Breast epithelium (tissue), 4 donors: ENCODE measurements at regions not wholly inside any gene's neighbourhood (a gene's known extent, or its start where the extent isn't known, plus 50 kb on each side); places are given as distances from the start of the nearest gene placed in this dataset.

ENCODE experiments used
- DNase-seq, 2 donors: peaks; one replicate each; pipeline ENCODE4 v3.0.0-alpha.2; 2019; ENCODE audit warnings: low spot score in 2 of 2
- H3K27ac ChIP-seq, 2 donors: fragments of 200-600 bp; sonication (generic) in 1 of 2; one replicate each; pipeline ENCODE4 v1.5.1; 2016 to 2019; ENCODE audit warnings: mild to moderate bottlenecking in 1 of 2
- H3K27me3 ChIP-seq, 2 donors: fragments of 200-600 bp; sonication (generic) in 1 of 2; one replicate each; pipeline versions ENCODE4 v1.5.1 to v1.6.0; 2017 to 2019; ENCODE audit warnings: control low read depth in 1 of 2, mild to moderate bottlenecking in 1 of 2
- H3K36me3 ChIP-seq: fragments of 200-600 bp; one replicate; pipeline ENCODE4 v1.5.1; 2019
- H3K4me1 ChIP-seq, 2 donors: fragments of 200-600 bp; sonication (generic); one replicate each; pipeline ENCODE4 v1.5.1; 2016 to 2019; ENCODE audit warnings: control low read depth in 1 of 2
- H3K4me3 ChIP-seq, 3 donors: fragments of 200-600 bp; sonication (generic); 1 replicate in 2 of 3; 2 replicates in 1 of 3; pipeline ENCODE4 v1.5.1; 2016 to 2019; ENCODE audit warnings: mild to moderate bottlenecking in 3 of 3, moderate library complexity in 2 of 3
- H3K9me3 ChIP-seq, 2 donors: fragments of 200-600 bp; sonication (generic) in 1 of 2; one replicate each; pipeline ENCODE4 v1.5.1; 2016 to 2019; ENCODE audit warnings: control low read depth in 1 of 2
- POLR2A ChIP-seq: fragments of 450-650 bp; IDR thresholded peaks from one replicate; pipeline ENCODE4 v1.6.1; 2016; ENCODE audit warnings: antibody characterized with exemption, mild to moderate bottlenecking, moderate library complexity
- POLR2AphosphoS5 ChIP-seq, 3 donors: sonication (generic); formaldehyde crosslinking; IDR thresholded peaks; one replicate each; pipeline ENCODE4 v1.6.1; 2017; ENCODE audit warnings: antibody characterized with exemption in 3 of 3
- intact Hi-C: fragments of 100-400 bp; cut with DNase I; formaldehyde crosslinking; loops from one replicate; pipeline ENCODE4 v1.15.1; 2023; ENCODE audit warnings: low total_unique reads
- TF ChIP-seq, protein P1 (sequence below), 3 donors: fragments of 450-650 bp; IDR thresholded peaks; one replicate each; pipeline ENCODE4 v1.5.1; 2016 to 2017; ENCODE audit warnings: antibody characterized with exemption in 3 of 3, mild to moderate bottlenecking in 3 of 3, moderate library complexity in 3 of 3

DNA sequence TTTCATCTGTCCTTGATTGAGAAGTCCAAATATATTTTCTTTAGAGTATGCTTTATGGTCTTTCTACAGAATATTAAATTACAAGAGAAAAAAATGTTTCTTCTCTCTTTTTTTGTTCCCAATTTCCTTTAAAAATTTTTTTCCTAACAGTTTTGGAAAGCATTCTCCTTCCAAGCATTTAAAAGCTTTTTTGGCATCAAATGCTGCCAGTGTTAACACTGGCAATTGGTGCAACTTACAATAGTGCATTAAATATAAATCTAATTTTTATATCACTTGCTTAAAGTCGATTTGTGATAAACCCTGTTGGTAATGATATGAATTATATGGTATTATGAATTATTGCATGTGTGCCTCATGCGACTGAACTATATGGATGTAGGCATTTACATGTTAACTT is 165.9 kb upstream of the ELL2 start:
- H3K9me3 ChIP-seq = no peaks in the 10 kb centered on the region
- TF ChIP-seq, protein P1, sequence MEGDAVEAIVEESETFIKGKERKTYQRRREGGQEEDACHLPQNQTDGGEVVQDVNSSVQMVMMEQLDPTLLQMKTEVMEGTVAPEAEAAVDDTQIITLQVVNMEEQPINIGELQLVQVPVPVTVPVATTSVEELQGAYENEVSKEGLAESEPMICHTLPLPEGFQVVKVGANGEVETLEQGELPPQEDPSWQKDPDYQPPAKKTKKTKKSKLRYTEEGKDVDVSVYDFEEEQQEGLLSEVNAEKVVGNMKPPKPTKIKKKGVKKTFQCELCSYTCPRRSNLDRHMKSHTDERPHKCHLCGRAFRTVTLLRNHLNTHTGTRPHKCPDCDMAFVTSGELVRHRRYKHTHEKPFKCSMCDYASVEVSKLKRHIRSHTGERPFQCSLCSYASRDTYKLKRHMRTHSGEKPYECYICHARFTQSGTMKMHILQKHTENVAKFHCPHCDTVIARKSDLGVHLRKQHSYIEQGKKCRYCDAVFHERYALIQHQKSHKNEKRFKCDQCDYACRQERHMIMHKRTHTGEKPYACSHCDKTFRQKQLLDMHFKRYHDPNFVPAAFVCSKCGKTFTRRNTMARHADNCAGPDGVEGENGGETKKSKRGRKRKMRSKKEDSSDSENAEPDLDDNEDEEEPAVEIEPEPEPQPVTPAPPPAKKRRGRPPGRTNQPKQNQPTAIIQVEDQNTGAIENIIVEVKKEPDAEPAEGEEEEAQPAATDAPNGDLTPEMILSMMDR (IDR thresholded peaks at IDR 0.05) = no peak
- TF ChIP-seq POLR2A = no peak
- TF ChIP-seq POLR2AphosphoS5 (IDR thresholded peaks at IDR 0.05) = no peak
- no peaks in the 10 kb centered on the region for H3K4me1 ChIP-seq
- intact Hi-C loops = no loop called here
- H3K36me3 ChIP-seq = no peaks in the 10 kb centered on the region
- no peak overlapping the region for H3K27ac ChIP-seq
- H3K27me3 ChIP-seq = no peaks in the 10 kb centered on the region
- DNase-seq = no peak
- no peak overlapping the region for H3K4me3 ChIP-seq

- Histone ChIP-seq H3K27me3 (no peaks in the 10 kb centered on the region), H3K4me1 (no peaks in the 10 kb centered on the region), H3K36me3 (no peaks in the 10 kb centered on the region), H3K4me3 (no peak overlapping the region), H3K27ac (no peak overlapping the region), H3K9me3 (no peaks in the 10 kb centered on the region)
- no peak for DNase-seq
- TF ChIP-seq POLR2A = no peak
- no peak for TF ChIP-seq POLR2AphosphoS5 (IDR thresholded peaks at IDR 0.05)
- TF ChIP-seq, protein P1 (IDR thresholded peaks at IDR 0.05) = no peak
- intact Hi-C loops = no loop called here
Observed at GRCh38 chr5:96125231-96125891, 163.7 kb upstream of the ELL2 start.

GRCh38 chr5:96124589-96124988 is 162.9 kb upstream of the ELL2 start:
- no peak for DNase-seq
- TF ChIP-seq POLR2AphosphoS5 (IDR thresholded peaks at IDR 0.05) = no peak
- TF ChIP-seq, protein P1 (IDR thresholded peaks at IDR 0.05) = no peak
- TF ChIP-seq POLR2A = no peak
- no peak overlapping the region for H3K27ac ChIP-seq
- H3K4me3 ChIP-seq = no peak overlapping the region
- no peaks in the 10 kb centered on the region for H3K36me3 ChIP-seq
- intact Hi-C loops = no loop called here
- no peaks in the 10 kb centered on the region for H3K27me3 ChIP-seq
- H3K9me3 ChIP-seq = no peaks in the 10 kb centered on the region
- H3K4me1 ChIP-seq = no peaks in the 10 kb centered on the region

- Histone ChIP-seq H3K4me1 (no peaks in the 10 kb centered on the region), H3K27me3 (no peaks in the 10 kb centered on the region), H3K27ac (no peak overlapping the region), H3K9me3 (no peaks in the 10 kb centered on the region), H3K4me3 (no peak overlapping the region), H3K36me3 (no peaks in the 10 kb centered on the region)
- TF ChIP-seq POLR2AphosphoS5 (IDR thresholded peaks at IDR 0.05) = no peak
- TF ChIP-seq, protein P1 (IDR thresholded peaks at IDR 0.05) = no peak
- no peak for TF ChIP-seq POLR2A
- intact Hi-C loops = no loop called here
- DNase-seq = no peak
Observed at GRCh38 chr5:96123418-96123817, 161.8 kb upstream of the ELL2 start.

DNA sequence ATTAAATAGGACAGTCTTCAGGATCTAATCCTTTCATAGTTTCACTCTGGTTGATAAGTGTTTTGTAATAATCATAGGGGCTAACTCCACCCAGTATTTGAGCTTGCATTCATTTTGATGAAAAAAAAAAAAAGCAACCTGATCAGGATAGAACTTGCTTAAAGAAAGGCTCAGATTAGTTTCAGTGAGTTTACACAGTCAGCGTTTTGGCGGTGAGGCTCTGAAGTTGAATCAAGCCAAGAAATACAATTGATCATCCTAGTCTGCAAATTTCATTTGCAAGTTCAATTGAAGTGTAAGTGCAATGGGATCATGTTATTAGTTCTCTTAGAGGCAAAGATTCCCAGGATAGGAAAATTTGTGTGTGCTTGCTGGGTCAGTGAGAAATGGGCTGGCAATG is 159.7 kb upstream of the ELL2 start:
- Histone ChIP-seq H3K27ac (no peak overlapping the region), H3K9me3 (no peaks in the 10 kb centered on the region), H3K4me3 (no peak overlapping the region), H3K4me1 (no peaks in the 10 kb centered on the region), H3K27me3 (no peaks in the 10 kb centered on the region), H3K36me3 (no peaks in the 10 kb centered on the region)
- no peak for DNase-seq
- TF ChIP-seq, protein P1 (IDR thresholded peaks at IDR 0.05) = no peak
- TF ChIP-seq POLR2A (no peak), POLR2AphosphoS5 (IDR thresholded peaks at IDR 0.05) (no peak)
- intact Hi-C loops = no loop called here
